Cerebellar cortex (tissue), 1 donor: ENCODE measurements at regions not wholly inside any gene's neighbourhood (a gene's known extent, or its start where the extent isn't known, plus 50 kb on each side); places are given as distances from the start of the nearest gene placed in this dataset.
"Not testable (repeated sequence)": the region's sequence is repeated elsewhere in the genome, so short reads cannot be mapped to it uniquely, and the experiment has no call there.

Experiments
- DNase-seq: peaks from one replicate; pipeline ENCODE4 v3.0.0-alpha.2; 2015; ENCODE audit warnings: low spot score

DNA sequence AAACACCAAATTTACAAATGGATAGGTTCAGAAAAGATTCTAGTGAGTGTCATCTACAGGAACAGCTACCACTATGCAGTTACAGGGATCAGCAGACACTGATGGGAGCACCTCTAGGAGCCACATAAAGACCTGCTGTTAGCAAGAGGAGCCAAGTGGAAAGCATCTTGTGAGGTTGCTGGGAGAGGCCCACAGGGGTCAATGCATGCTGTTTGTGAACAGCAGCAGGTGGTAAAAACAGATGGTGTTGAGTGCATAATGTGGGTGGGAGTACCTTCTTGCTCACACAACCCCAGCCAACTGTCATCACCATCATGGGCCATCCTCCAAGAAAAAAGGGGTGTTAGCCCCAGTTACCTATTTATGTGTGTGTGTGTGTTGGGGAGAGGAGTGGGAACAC is 215.2 kb upstream of the SSTR1 start:
- DNase-seq = no peak

- no peak for DNase-seq
Observed at GRCh38 chr14:37994846-37995372, 212.8 kb upstream of the SSTR1 start.

- DNase-seq = no peak
Observed at GRCh38 chr14:37997017-37997416, 210.7 kb upstream of the SSTR1 start.

- DNase-seq = no peak
Observed at GRCh38 chr14:38000340-38000739, 207.4 kb upstream of the SSTR1 start.

- no peak for DNase-seq
Observed at GRCh38 chr14:38001501-38001900, 206.2 kb upstream of the SSTR1 start.

GRCh38 chr14:38003746-38004609 is 203.7 kb upstream of the SSTR1 start:
- DNase-seq = no peak

GRCh38 chr14:38004610-38004879 is 203.2 kb upstream of the SSTR1 start:
- DNase-seq = no peak

GRCh38 chr14:38011156-38011555 is 196.5 kb upstream of the SSTR1 start:
- not testable (repeated sequence) for DNase-seq

- DNase-seq = no peak
Observed at GRCh38 chr14:38012056-38012455, 195.6 kb upstream of the SSTR1 start.

GRCh38 chr14:38016497-38016896 is 191.2 kb upstream of the SSTR1 start:
- no peak for DNase-seq

- no peak for DNase-seq
Observed at GRCh38 chr14:38021861-38022260, 185.8 kb upstream of the SSTR1 start.

GRCh38 chr14:38022775-38023174 is 184.9 kb upstream of the SSTR1 start:
- DNase-seq = no peak

DNA sequence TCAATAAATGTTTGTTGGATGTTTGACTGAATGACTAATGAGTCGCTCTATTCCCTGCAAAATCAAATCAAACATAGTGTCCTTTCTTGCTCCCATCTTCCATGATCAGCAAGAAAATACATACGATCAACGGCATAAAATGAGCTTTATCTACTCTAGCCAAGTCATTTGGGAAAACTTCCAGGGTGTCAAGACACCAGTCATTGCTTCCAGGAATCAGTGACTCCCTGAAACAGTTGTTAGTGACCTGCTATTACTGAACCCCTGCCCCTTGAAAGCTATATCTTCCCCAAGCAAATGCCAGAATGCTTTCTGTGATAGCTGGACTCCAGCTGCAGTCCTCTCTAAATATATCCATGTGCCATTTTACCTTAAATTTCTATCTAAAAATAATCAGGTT is 169.5 kb upstream of the SSTR1 start:
- no peak for DNase-seq

GRCh38 chr14:38038986-38039385 is 168.7 kb upstream of the SSTR1 start:
- no peak for DNase-seq

DNA sequence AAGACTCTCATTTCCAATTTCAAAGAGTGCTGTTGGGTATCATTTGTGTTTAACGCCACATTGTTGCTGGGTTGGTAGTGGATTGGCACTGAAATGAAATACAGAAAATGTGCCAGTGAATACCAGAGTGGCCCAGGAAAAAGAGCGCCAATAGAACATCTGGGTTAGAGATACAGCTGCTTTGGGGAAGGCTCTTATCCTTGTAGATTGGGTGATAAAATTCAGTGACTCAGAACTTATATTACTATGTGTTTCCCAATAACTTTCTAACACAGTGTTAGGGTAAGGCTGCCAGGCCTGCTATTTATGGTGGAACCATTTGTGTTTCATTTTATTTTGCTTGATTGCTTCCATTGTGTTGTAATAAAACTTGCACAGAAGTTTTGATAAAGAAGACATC is 168.2 kb upstream of the SSTR1 start:
- DNase-seq = no peak

DNA sequence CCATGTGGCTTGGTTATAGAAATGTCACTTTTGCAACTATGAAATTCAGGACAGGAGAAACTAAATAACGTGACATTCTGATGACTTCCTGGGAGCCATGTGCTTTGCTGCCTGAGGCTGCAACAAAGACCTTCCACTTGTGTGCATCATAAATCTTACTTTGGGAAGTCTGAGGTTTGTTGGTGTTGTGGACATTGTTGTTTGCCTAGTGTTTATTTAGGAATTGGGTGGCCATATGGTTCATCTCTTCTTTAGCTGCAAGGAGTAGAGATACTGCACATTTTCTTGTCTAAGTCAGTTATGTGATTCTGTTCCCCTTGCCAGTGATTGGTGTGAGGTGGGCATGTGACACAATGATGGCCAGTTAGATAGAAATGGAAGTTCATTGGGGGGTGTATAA is 167.3 kb upstream of the SSTR1 start:
- DNase-seq = no peak

GRCh38 chr14:38042322-38042721 is 165.4 kb upstream of the SSTR1 start:
- no peak for DNase-seq

- DNase-seq = no peak
Observed at GRCh38 chr14:38044710-38045109, 163.0 kb upstream of the SSTR1 start.

GRCh38 chr14:38045461-38045860 is 162.2 kb upstream of the SSTR1 start:
- no peak for DNase-seq

DNA sequence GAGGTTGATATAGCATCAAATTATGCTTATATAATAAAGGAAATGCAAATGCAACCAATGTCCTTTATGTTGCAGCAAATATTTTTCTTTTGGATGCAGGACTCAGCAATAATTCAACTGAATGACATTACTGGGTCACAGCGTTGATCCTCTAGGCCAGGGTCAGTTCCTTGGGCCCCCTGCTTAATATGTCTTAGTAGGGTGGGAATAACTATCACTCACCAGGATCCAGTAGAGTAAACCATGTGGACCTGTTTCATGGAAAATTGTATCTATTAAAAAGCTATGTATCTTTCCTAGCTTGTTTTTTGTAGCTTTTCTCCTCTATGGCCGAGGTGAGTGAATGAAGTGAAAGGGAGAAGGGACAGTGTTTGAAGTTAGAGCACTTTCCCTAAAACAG is 161.5 kb upstream of the SSTR1 start:
- no peak for DNase-seq

- DNase-seq = no peak
Observed at GRCh38 chr14:38047195-38047902, 160.4 kb upstream of the SSTR1 start.

GRCh38 chr14:38053666-38054065 is 154.0 kb upstream of the SSTR1 start:
- no peak for DNase-seq

DNA sequence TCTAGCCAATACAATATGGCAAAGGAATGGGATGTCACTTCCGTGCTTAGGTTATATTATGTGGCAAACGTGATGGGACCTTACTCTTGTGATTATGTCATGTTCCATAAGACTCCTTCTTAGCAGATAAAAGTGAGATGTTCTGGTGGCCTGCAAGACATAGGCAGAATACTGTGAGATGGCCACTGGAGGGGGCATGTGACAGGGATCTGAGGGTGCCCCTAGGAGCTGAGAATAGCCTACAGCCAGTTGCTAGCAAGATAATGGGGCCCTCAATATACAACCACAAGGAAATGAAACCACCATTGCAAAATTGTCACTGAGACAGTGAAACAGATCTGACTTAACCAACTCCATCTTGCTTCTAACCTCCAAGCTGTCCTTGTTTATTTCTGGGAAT is 151.4 kb upstream of the SSTR1 start:
- DNase-seq = no peak

DNA sequence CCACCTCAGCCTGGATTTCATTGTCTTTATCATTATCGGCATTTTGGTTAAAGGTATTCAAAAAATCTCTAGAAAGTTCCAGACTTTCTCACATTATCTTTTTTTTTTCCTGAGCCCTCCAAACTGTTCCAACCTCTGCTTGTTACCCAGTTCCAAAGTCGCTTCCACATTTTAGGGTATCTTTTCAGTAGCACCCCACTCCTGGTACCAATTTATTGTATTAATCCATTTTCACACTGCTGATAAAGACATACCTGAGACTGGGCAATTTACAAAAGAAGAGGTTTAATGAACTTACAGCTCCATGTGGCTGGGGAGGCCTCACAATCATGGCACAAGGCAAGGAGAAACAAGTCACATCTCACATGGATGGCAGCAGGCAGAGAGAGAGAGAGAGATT is 145.5 kb upstream of the SSTR1 start:
- not testable (repeated sequence) for DNase-seq
